Neural progenitor cell (in vitro differentiated cells): ENCODE measurements at regions not wholly inside any gene's neighbourhood (a gene's known extent, or its start where the extent isn't known, plus 50 kb on each side); places are given as distances from the start of the nearest gene placed in this dataset.

Experiments used
- CTCF ChIP-seq: fragments of 200-600 bp; sonication (generic); IDR thresholded peaks from 2 replicates; pipeline ENCODE4 v1.5.1; 2017; ENCODE audit warnings: antibody characterized with exemption, mild to moderate bottlenecking
- EZH2 ChIP-seq: fragments of 200-600 bp; sonication (generic); IDR thresholded peaks from 2 replicates; pipeline ENCODE4 v1.6.1; 2017; ENCODE audit warnings: antibody characterized with exemption, mild to moderate bottlenecking, moderate library complexity

- TF ChIP-seq CTCF (no peak), EZH2 (no peak)
Observed at GRCh38 chr10:78879621-78880020, 189.1 kb upstream of the ZMIZ1 start.
